IMR-90 (cell line): ENCODE measurements at regions not wholly inside any gene's neighbourhood (a gene's known extent, or its start where the extent isn't known, plus 50 kb on each side); places are given as distances from the start of the nearest gene placed in this dataset.

ENCODE experiments used
- ATAC-seq: fragments of 200-7000 bp; cut with Tn5 transposase; 2 replicates; pipeline ENCODE4 v1.9.1; 2020; ENCODE audit warnings: low read depth, mild to moderate bottlenecking, moderate library complexity
- BruUV-seq: library from RNA; stranded (reverse); fragments of 400-500 nt; replicated peaks from 2 replicates; lab custom pipeline; 2021; lab: Mats Ljungman, UMichigan
- CTCF ChIA-PET: fragments of 300-600 bp; formaldehyde crosslinking; extraction: SDS; loops from one replicate; lab custom pipeline; 2021; ENCODE audit warnings: antibody characterized with exemption; lab: Yijun Ruan, JAX
- POLR2A ChIA-PET: fragments of 300-600 bp; sonication (Branson Sonifier 250); formaldehyde crosslinking; loops from one replicate; lab custom pipeline; 2022; ENCODE audit warnings: antibody characterized with exemption; ENCODE audit not compliant: unreplicated experiment; lab: Charles Lee
- DNase-seq: peaks from one replicate; pipeline ENCODE4 v3.0.0; 2013
- H2AFZ ChIP-seq: replicated peaks from 2 replicates; pipeline ENCODE3; 2013; ENCODE audit warnings: low read length, mild to moderate bottlenecking; ENCODE audit not compliant: poor library complexity
- H2AK5ac ChIP-seq: 2 replicates; pipeline ENCODE4 v1.6.1; 2013; ENCODE audit warnings: low read depth, low read length, inconsistent platforms
- H2AK9ac ChIP-seq: replicated peaks from 2 replicates; pipeline ENCODE3; 2013; ENCODE audit warnings: mild to moderate bottlenecking, low read depth, low read length, moderate library complexity; ENCODE audit not compliant: poor library complexity
- H2BK120ac ChIP-seq: 2 replicates; pipeline ENCODE4 v1.6.1; 2013; ENCODE audit warnings: low read depth, low read length, inconsistent platforms
- H2BK15ac ChIP-seq: 3 replicates; pipeline ENCODE4 v1.6.1; 2013; ENCODE audit warnings: low read depth, low read length, inconsistent platforms
- H2BK20ac ChIP-seq: 2 replicates; pipeline ENCODE4 v1.6.1; 2013; ENCODE audit warnings: low read depth, mild to moderate bottlenecking, inconsistent platforms, low read length, moderate library complexity
- H2BK5ac ChIP-seq: 2 replicates; pipeline ENCODE4 v1.6.1; 2013; ENCODE audit warnings: mild to moderate bottlenecking, low read depth, low read length, inconsistent platforms; ENCODE audit not compliant: poor library complexity, severe bottlenecking
- H3K14ac ChIP-seq: replicated peaks from 2 replicates; pipeline ENCODE4 v1.6.1; 2013; ENCODE audit warnings: low read depth, low read length, inconsistent platforms
- H3K18ac ChIP-seq: 2 replicates; pipeline ENCODE4 v1.6.1; 2013; ENCODE audit warnings: low read depth, low read length, control low read depth
- H3K23ac ChIP-seq: 2 replicates; pipeline ENCODE4 v1.6.1; 2013; ENCODE audit warnings: low read depth, low read length, inconsistent platforms
- H3K27ac ChIP-seq: 2 replicates; pipeline ENCODE4 v1.5.1; 2013; ENCODE audit warnings: mild to moderate bottlenecking, control low read depth, low read length; ENCODE audit not compliant: insufficient read depth
- H3K27me3 ChIP-seq: 2 replicates; pipeline ENCODE4 v1.6.1; 2013; ENCODE audit warnings: low read length; ENCODE audit not compliant: control insufficient read depth, insufficient read depth
- H3K36me3 ChIP-seq: 2 replicates; pipeline ENCODE4 v1.6.1; 2013; ENCODE audit warnings: low read length, mixed read lengths; ENCODE audit not compliant: control insufficient read depth, insufficient read depth
- H3K4ac ChIP-seq: 2 replicates; pipeline ENCODE4 v1.6.1; 2013; ENCODE audit warnings: low read depth, low read length, inconsistent platforms
- H3K4me1 ChIP-seq: 2 replicates; pipeline ENCODE4 v1.6.1; 2013; ENCODE audit warnings: low read length, mixed read lengths; ENCODE audit not compliant: control insufficient read depth, insufficient read depth
- H3K4me2 ChIP-seq: 2 replicates; pipeline ENCODE4 v1.6.1; 2013; ENCODE audit warnings: low read depth, mild to moderate bottlenecking, control low read depth, low read length, moderate library complexity
- H3K4me3 ChIP-seq: 2 replicates; pipeline ENCODE4 v1.5.1; 2013; ENCODE audit warnings: low read depth, mild to moderate bottlenecking, control low read depth, low read length, moderate library complexity; ENCODE audit not compliant: insufficient read depth
- H3K56ac ChIP-seq: 2 replicates; pipeline ENCODE4 v1.6.1; 2013; ENCODE audit warnings: low read length, inconsistent platforms; ENCODE audit not compliant: insufficient read depth; ENCODE audit errors: extremely low read depth
- H3K79me1 ChIP-seq, 2 experiments: 2 replicates each; pipeline ENCODE4 v1.6.1; 2013; ENCODE audit warnings: low read length in 2 of 2, inconsistent platforms in 1 of 2, low read depth in 1 of 2
- H3K9ac ChIP-seq: 2 replicates; pipeline ENCODE4 v1.6.1; 2013; ENCODE audit warnings: low read depth, low read length, control low read depth
- H3K9me1 ChIP-seq: 2 replicates; pipeline ENCODE4 v1.6.1; 2013; ENCODE audit warnings: low read length, inconsistent platforms; ENCODE audit not compliant: insufficient read depth
- H3K9me3 ChIP-seq: 2 replicates; pipeline ENCODE4 v1.6.1; 2013; ENCODE audit warnings: low read length; ENCODE audit not compliant: control insufficient read depth, insufficient read depth
- H4K20me1 ChIP-seq: 2 replicates; pipeline ENCODE4 v1.6.1; 2013; ENCODE audit warnings: low read length, inconsistent platforms; ENCODE audit not compliant: insufficient read depth
- H4K5ac ChIP-seq: 2 replicates; pipeline ENCODE4 v1.6.1; 2013; ENCODE audit warnings: mild to moderate bottlenecking, low read depth, low read length, control low read depth
- H4K8ac ChIP-seq, 2 experiments: 2 replicates each; pipeline ENCODE4 v1.6.1; 2013; ENCODE audit warnings: low read depth in 2 of 2, low read length in 2 of 2, control low read depth in 1 of 2, inconsistent platforms in 1 of 2
- H4K91ac ChIP-seq: 2 replicates; pipeline ENCODE4 v1.6.1; 2013; ENCODE audit warnings: low read depth, low read length, inconsistent platforms; ENCODE audit not compliant: insufficient read depth
- CTCF ChIP-seq: conservative IDR thresholded peaks from 2 replicates; pipeline ENCODE4 v1.5.1; 2012; ENCODE audit warnings: mild to moderate bottlenecking, low read depth, low read length, improper control_type of control experiment
- ELK1 ChIP-seq: fragments of 150-350 bp; IDR thresholded peaks from 2 replicates; pipeline ENCODE4 v1.6.1; 2016; ENCODE audit warnings: low read depth, mild to moderate bottlenecking, low read length, moderate library complexity, borderline replicate concordance
- FOS ChIP-seq: fragments of 150-350 bp; IDR thresholded peaks from 2 replicates; pipeline ENCODE4 v1.6.1; 2016; ENCODE audit warnings: low read depth, low read length
- MXI1 ChIP-seq: IDR thresholded peaks from 2 replicates; pipeline ENCODE4 v1.6.1; 2012; ENCODE audit warnings: low read depth, mild to moderate bottlenecking, low read length, moderate library complexity, borderline replicate concordance
- POLR2A ChIP-seq: IDR thresholded peaks from 2 replicates; pipeline ENCODE4 v1.6.1; 2012; ENCODE audit warnings: mild to moderate bottlenecking, low read depth, low read length
- RAD21 ChIP-seq: IDR thresholded peaks from 2 replicates; pipeline ENCODE4 v1.6.1; 2012; ENCODE audit warnings: low read length, improper control_type of control experiment
- RCOR1 ChIP-seq: IDR thresholded peaks from 2 replicates; pipeline ENCODE4 v1.6.1; 2012; ENCODE audit warnings: mild to moderate bottlenecking, low read length, improper control_type of control experiment; ENCODE audit not compliant: insufficient replicate concordance
- USF2 ChIP-seq: fragments of 150-350 bp; IDR thresholded peaks from 2 replicates; pipeline ENCODE4 v1.6.1; 2017; ENCODE audit warnings: mild to moderate bottlenecking, antibody characterized with exemption, low read length, low read depth
- WGBS, 2 experiments: methylation state at CpG; one replicate each; pipeline versions ENCODE4 v1.1.5 to v1.1.7; 2013; ENCODE audit warnings: missing lambda C conversion rate in 2 of 2; ENCODE audit not compliant: insufficient read length in 1 of 2; ENCODE audit errors: extremely low coverage in 2 of 2; 5-methylcytosine and 5-hydroxymethylcytosine counted together
- dilution Hi-C: fragments of 300-500 bp; cut with HindIII; formaldehyde crosslinking; loops from one replicate; pipeline ENCODE4 v1.14.3; 2018; ENCODE audit warnings: low sequenced_read_pairs; ENCODE audit not compliant: unreplicated experiment
- in situ Hi-C: fragments of 300-500 bp; cut with MboI; formaldehyde crosslinking; loops from 3 replicates; pipeline ENCODE4 v1.14.3; 2019; ENCODE audit warnings: low sequenced_read_pairs, inconsistent platforms, mixed read lengths
- intact Hi-C: fragments of 100-400 bp; cut with micrococcal nuclease; formaldehyde crosslinking; loops from 2 replicates; pipeline ENCODE4 v1.10.0; 2022

GRCh38 chr21:18147678-18148077, 97.0 kb upstream of the CHODL start:
- H2AFZ ChIP-seq = no peak overlapping the region
- no peak for ATAC-seq

More at GRCh38 chr21:18147678-18148077, 97.0 kb upstream of the CHODL start:
- Histone ChIP-seq H3K56ac (no peak overlapping the region), H2AK9ac (no peak overlapping the region), H3K18ac (no peak overlapping the region), H3K27me3 (no peaks in the 10 kb centered on the region), H2BK5ac (no peak overlapping the region), H3K9me3 (peaks cover 4% of the 10 kb centered on the region), H3K4ac (no peak overlapping the region), H3K9ac (no peak overlapping the region), H4K5ac (no peak overlapping the region), H3K4me3 (no peak overlapping the region), H3K23ac (no peak overlapping the region), H3K9me1 (no peaks in the 10 kb centered on the region), H2BK120ac (no peak overlapping the region), H3K79me1 (no peaks in the 10 kb centered on the region), H4K20me1 (no peaks in the 10 kb centered on the region), H2AK5ac (no peak overlapping the region), H3K27ac (no peak overlapping the region), H3K4me1 (no peaks in the 10 kb centered on the region), H4K8ac (no peak overlapping the region), H3K4me2 (no peak overlapping the region), H4K91ac (no peak overlapping the region), H2BK20ac (no peak overlapping the region), H3K14ac (no peak overlapping the region), H2BK15ac (no peak overlapping the region), H3K36me3 (no peaks in the 10 kb centered on the region)
- in situ Hi-C loops (no loop called here), intact Hi-C loops (no loop called here), dilution Hi-C loops (no loop called here)
- WGBS, 2 experiments = no CpG with 5 or more reads among the region's 3 CpGs
- BruUV-seq = no TSS peak
- ChIA-PET POLR2A (no interaction called here), CTCF (no interaction called here)
- no peak for DNase-seq
- no peak for TF ChIP-seq CTCF
- TF ChIP-seq MXI1 = no peak
- no peak for TF ChIP-seq USF2
- TF ChIP-seq FOS = no peak
- TF ChIP-seq RAD21 = no peak
- TF ChIP-seq RCOR1 = no peak
- TF ChIP-seq ELK1 = no peak
- TF ChIP-seq POLR2A = no peak
